GM19035 (cell line): ENCODE measurements at regions not wholly inside any gene's neighbourhood (a gene's known extent, or its start where the extent isn't known, plus 50 kb on each side); places are given as distances from the start of the nearest gene placed in this dataset.
"Not testable (repeated sequence)": the region's sequence is repeated elsewhere in the genome, so short reads cannot be mapped to it uniquely, and the experiment has no call there.

Experiments
- ATAC-seq: cut with Tn5 transposase; IDR thresholded peaks from one replicate; pipeline ENCODE4 v1.9.1; 2021; ENCODE audit not compliant: unreplicated experiment

- ATAC-seq: no peak
These were observed 293.2 kb upstream of the ZNF804A start for GRCh38 chr2:184305105-184305504.

GRCh38 chr2:184308706-184309105 lies 289.6 kb upstream of the ZNF804A start:
- ATAC-seq: no peak

GRCh38 chr2:184312970-184313369 lies 285.4 kb upstream of the ZNF804A start:
- ATAC-seq: no peak

- no peak for ATAC-seq
These were observed 283.5 kb upstream of the ZNF804A start for GRCh38 chr2:184314829-184315228.

DNA sequence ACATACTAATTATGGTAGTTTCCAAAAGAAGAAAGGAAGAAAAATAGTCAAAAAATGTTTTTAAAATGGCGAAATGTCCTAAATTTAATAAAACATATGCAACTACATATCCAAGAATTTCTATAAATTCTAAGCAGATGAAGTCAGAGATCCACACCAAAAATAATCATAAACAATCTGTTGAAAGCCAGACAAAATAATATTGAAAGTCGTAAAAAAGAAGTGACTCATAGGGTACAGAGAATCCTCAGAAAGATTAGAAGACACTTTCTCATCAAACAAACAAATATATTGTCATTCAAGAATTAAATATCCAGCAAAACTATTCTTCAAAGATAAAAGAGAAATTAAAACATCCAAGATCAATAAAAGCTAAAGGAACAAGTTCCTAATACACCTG lies 281.4 kb upstream of the ZNF804A start:
- ATAC-seq: no peak

GRCh38 chr2:184322615-184323014 lies 275.7 kb upstream of the ZNF804A start:
- no peak for ATAC-seq

DNA sequence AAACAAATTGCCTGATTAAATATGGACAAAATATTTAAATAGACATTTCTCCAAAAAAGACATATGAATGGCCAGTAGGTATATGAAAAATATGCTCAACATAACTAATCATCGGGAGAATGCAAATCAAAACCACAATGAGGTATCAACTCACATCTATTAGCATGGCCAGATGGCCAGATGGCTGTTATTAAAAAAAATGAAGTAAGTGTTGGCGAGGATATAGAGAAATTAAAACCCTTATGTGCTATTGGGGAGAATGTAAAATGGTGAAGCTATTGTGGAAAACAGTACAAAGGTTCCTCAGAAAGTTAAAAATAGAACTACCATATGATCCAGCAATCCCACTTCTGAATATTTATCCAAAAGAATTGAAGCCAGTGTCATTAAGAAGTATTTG lies 272.3 kb upstream of the ZNF804A start:
- no peak for ATAC-seq

- not testable (repeated sequence) for ATAC-seq
These were observed 270.5 kb upstream of the ZNF804A start for GRCh38 chr2:184327805-184328204.

GRCh38 chr2:184330561-184330960 lies 267.8 kb upstream of the ZNF804A start:
- not testable (repeated sequence) for ATAC-seq

- no peak for ATAC-seq
These were observed 261.6 kb upstream of the ZNF804A start for GRCh38 chr2:184336688-184337087.

- no peak for ATAC-seq
These were observed 259.6 kb upstream of the ZNF804A start for GRCh38 chr2:184338771-184339170.

DNA sequence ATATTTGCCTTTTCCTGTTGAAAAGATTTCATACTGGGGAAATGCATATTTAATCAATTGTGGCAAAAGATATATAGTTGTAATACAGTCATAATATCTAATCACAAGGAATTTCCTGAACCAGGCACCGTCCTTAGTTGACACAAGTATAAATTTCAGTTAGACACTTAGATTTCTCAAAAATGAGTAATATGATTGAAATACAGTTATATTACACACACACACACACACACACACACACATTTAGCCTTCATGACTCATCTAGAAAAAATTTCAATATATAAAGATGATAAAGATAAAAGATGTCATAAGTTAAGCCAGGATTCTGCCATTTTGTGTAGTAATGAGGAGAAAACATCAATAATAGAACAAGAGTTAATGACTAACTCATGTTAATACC lies 258.4 kb upstream of the ZNF804A start:
- ATAC-seq: no peak

- ATAC-seq: no peak
These were observed 251.9 kb upstream of the ZNF804A start for GRCh38 chr2:184346338-184346862.

- no peak for ATAC-seq
These were observed 247.2 kb upstream of the ZNF804A start for GRCh38 chr2:184351126-184351525.

GRCh38 chr2:184357033-184357432 lies 241.3 kb upstream of the ZNF804A start:
- no peak for ATAC-seq

- ATAC-seq: no peak
These were observed 238.9 kb upstream of the ZNF804A start for GRCh38 chr2:184359379-184359778.

- ATAC-seq: no peak
These were observed 235.1 kb upstream of the ZNF804A start for GRCh38 chr2:184363213-184363612.

DNA sequence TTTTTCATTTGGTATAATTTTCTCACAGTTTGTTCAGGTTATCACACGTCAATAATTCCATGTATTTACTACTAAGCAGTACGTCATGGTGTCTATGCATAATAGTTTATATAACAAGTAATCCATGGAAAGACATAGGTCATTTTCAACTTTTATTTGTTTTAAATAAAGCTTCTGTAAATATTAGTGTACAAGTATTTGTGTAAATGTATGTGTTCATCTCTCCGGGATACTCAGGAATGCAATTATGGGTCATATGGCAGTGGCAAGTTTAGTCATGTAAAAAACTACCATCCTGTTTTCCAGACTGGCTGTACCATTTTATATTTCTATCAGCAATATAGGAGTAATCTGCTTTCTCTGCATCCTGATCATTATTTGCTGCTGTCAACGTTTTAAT lies 231.1 kb upstream of the ZNF804A start:
- ATAC-seq: no peak

- ATAC-seq: no peak
These were observed 229.0 kb upstream of the ZNF804A start for GRCh38 chr2:184369307-184369706.

DNA sequence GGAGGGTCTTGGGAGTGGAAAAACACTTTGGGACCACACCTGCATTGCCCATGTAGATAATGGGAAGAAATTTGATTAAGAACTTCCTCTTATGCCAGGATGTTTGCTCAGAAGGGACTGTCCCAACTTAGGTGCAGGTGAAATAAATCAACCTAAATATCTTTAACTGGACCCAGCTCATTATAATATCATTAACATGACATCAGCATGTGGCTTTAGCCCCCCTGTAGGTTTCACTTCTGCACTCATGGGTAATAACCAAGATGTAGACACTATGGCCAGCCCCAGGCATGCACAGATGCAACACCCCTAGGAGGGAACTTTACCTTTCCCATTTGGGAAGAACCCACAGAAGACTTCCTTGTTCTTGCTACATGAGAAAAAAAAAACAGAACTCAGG lies 227.4 kb upstream of the ZNF804A start:
- ATAC-seq: no peak

DNA sequence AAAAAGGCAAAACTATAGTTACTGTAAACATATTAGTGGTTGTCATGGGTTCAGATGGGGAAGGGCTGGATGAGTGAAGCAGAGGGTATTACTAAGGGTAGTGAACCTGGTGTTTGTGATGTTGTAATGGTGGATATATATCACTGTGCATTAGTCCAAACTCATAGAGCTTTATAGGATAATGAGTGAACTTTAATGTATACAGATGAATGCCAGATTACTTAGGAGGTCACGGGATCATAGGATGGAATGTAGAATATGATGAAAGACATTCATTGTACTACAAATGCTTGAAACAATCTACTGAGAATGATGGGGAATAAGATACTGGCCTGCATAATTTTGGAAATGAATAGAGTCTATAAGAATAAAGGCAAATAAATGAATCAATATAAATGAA lies 226.7 kb upstream of the ZNF804A start:
- ATAC-seq: no peak

- no peak for ATAC-seq
These were observed 225.8 kb upstream of the ZNF804A start for GRCh38 chr2:184372484-184372883.

DNA sequence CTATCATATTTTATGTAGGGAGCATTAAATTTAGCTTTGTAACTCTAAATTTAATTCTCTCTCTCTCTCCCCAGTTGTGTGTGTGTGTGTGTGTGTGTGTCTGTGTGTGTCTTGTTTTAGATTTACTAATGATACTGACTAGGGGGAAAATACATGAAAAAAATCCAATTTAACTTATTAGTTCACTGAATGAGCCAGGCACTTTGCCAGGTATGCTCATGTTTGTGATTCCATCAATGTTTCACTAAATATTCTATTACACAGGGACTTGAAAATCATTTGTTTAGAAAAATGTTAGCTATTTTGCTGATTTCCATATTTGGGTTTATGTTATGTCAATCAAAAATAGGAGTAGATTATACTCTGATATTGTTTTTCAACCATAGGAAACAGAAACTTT lies 203.7 kb upstream of the ZNF804A start:
- no peak for ATAC-seq

DNA sequence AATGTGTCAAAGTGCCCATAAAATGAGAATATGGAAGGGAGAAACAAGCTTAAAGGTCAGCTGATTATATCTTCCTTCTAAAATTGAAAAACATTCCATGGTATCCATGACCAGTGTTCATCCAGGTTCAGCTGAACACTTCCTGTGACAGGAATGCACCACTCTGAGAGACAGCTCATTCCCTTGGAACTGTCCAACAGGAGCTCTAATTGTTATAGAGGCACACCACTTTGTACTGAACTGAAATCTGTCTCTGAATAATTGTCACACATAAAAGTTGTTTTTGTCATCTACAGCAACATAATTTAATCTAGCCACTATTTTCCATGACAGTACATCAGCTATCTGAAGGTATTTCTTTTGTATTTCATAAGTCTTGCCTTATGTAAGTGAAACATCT lies 195.9 kb upstream of the ZNF804A start:
- ATAC-seq: no peak
